Activated CD4-positive, alpha-beta T cell treated with anti-CD3 and anti-CD28 coated beads, Interleukin-10, Interleukin-2, amounts not matched to agents 100 ng/mL and 50 ng/mL, durations not matched to agents 16 hours and 8 hours (primary cell): ENCODE measurements at regions not wholly inside any gene's neighbourhood (a gene's known extent, or its start where the extent isn't known, plus 50 kb on each side); places are given as distances from the start of the nearest gene placed in this dataset.
"Not testable (repeated sequence)": the region's sequence is repeated elsewhere in the genome, so short reads cannot be mapped to it uniquely, and the experiment has no call there.

Source experiments
- DNase-seq: peaks from one replicate; pipeline ENCODE4 v3.0.0-alpha.2; 2020

DNA sequence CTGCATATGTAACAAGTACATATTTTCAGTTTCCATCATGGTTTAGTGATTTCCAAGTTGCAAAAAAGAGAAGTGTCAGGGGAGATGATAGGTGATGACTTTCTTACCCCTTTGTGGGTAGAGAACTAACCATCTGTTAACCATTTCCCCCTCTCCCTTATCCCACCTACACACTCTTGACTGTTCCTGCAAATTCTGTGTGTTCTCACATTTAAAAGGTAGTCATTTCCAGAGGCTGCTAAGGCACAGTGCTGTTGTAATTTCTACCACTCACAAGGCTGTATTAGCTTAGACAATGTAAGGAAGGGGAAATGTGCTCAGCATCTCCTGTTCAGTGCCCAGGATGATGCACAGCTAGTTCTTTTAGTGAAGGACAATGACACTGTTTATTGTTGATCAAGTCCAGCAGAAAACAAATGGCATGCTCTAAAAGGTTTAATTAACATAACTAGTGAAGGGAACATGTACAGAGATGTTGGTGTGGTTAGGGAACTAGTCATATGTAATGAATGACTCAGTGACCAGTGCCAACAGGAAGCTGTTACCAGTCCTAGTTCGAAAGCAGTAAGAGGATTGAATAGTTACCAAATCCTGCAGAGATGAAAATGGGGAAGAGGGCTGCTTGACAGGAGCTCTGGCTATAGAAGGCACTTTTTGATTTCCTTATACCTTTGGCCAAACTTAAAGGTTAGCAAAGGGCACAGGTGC is 165.1 kb downstream of the PLK2 start:
- peak; percentile 52 for DNase-seq

DNA sequence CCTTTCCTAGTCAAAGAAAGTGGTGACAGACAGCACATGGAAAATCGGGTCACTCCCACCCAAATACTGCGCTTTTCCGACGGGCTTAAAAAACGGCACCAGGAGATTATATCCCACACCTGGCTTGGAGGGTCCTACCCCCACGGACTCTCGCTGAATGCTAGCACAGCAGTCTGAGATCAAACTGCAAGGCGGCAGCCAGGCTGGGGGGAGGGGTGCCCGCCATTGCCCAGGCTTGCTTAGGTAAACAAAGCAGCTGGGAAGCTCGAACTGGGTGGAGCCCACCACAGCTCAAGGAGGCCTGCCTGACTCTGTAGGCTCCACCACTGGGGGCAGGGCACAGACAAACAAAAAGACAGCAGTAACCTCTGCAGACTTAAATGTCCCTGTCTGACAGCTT is 171.6 kb downstream of the PLK2 start:
- not testable (repeated sequence) for DNase-seq

- no peak for DNase-seq
Measured at GRCh38 chr5:58286741-58287140, 173.1 kb downstream of the PLK2 start.

GRCh38 chr5:58285900-58286299 is 174.0 kb downstream of the PLK2 start:
- no peak for DNase-seq

- no peak for DNase-seq
Measured at GRCh38 chr5:58284886-58285285, 175.0 kb downstream of the PLK2 start.

GRCh38 chr5:58281189-58281588 is 178.7 kb downstream of the PLK2 start:
- DNase-seq = no peak

GRCh38 chr5:58279259-58279658 is 180.6 kb downstream of the PLK2 start:
- peak; percentile 15 for DNase-seq

GRCh38 chr5:58276431-58276830 is 183.5 kb downstream of the PLK2 start:
- no peak for DNase-seq

DNA sequence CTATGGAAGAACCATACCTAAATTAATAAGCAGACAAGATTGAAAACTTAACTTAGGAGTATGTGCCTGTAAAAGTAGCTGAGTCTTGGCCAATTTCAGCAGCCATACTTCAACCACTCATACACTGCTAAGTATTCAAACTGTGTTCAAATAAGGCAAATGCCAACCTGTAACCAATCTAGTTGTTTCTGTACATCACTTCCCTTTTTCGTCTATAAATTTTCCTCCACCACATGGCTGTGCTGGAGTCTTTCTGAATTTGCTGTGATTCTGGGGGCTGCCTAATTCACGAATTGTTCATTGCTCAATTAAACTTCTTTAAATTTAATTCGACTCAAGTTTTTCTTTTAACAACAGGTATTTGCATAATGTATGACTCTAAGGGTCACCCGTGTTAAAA is 184.4 kb downstream of the PLK2 start:
- DNase-seq = no peak

- DNase-seq = no peak
Measured at GRCh38 chr5:58274191-58274590, 185.7 kb downstream of the PLK2 start.

DNA sequence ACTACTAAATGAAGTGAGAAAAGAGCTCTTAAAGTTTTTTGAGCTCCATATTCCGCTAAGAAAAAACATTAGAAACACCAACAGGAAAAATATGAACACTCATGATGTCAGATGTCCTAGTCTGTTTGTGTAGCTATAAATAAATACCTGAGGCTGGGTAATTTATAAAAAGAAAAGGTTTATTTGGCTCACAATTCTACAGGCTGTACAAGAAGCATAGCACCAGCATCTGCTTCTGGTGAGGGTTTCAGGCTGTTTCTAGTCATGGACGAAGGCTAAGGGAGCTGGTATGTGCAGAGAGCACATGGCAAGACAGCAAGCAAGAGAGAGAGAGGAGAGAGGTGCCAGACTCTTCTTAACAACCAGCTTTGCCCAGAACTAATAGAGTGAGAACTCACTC is 186.2 kb downstream of the PLK2 start:
- DNase-seq = no peak

DNA sequence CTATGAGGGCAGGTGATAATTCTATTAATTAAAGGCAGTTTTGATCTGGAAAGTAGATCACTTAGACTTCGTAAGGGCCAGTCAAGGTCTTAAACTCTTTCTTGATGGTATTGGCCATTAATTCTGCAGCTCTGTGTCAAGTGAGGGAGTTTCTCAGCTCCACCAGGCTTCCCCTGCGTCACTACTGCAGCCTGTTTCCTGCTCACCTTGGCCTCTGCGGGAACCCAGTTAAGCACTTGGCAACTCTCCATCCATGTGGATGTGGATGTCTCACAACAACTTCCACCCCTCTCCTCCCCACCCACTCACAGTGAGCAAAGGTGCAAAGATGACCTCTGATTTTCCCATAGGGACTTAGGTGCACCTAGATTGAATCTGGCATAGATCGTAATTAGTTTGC is 191.6 kb downstream of the PLK2 start:
- DNase-seq = no peak

GRCh38 chr5:58266402-58266801 is 193.5 kb downstream of the PLK2 start:
- DNase-seq = no peak

DNA sequence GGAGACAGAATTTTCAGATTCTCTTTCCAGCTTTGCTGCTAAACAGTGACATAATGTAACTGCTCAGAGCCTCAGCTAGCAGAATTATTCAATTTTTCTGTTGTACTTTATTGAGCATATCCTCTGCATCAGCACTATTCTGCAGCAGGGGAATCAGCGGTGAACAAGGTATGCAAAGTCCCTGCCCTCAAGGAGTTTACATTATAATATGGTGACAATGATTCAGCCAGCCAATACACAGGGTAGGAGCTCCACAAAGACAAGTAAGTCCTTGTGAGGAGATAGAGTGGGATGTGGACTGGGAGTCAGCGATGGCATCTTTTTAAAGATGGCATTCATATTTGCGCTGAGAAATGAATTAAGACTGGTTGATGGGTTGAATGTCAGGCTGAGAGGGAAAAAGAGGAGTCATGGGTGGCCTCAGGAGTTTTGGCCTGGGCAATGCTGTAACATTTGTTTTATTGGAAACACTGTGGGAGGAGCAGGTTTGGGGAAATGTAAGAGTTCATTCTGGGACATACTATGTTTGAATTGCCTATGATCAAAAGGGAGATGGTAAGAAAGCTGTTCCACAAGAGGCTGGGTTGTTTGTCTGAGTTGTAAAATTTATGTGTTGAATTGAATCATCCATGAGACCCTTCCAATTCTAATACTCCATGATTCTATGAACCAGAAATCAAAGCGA is 194.5 kb downstream of the PLK2 start:
- DNase-seq = no peak

DNA sequence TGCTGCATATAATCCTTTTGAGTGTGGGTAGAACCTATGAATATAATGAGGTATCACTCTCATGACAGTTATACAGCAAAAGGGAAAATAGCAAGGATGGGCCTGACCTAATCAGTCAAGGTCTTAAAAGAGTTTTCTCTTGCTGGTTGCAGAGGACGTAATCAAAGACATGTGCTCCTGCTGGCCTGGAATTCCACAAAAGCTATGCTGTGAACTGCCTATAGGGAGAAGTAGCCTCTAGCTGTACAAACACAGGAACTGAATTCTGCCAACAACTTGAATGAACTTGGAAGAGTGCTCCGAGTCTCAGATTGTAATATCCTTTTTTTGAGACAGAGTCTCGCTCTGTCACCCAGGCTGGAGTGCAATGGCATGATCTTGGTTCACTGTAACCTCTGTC is 195.6 kb downstream of the PLK2 start:
- DNase-seq = no peak

- no peak for DNase-seq
Measured at GRCh38 chr5:58263296-58263695, 196.6 kb downstream of the PLK2 start.

DNA sequence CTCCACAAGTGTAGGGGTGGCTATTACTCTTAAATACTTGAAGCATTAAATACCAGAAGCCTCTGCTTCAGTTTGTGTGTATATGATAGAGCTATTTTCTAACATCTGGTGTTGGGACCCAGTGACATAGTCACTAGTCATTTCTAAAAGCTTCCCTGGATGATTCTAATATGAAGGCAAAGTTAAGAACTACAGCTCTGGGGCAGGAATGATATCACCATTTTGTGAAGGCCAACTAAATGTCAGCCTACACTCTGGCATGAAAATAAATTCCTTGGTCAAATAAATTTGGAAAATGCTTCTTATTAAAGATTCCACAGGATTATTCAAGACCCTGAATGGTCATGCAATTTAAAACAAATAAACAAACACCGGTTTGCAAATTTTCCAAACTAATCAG is 197.7 kb downstream of the PLK2 start:
- DNase-seq = no peak

GRCh38 chr5:58261605-58262004 is 198.3 kb downstream of the PLK2 start:
- no peak for DNase-seq

GRCh38 chr5:58260243-58260642 is 199.6 kb downstream of the PLK2 start:
- DNase-seq = no peak

GRCh38 chr5:58259685-58260152 is 200.2 kb downstream of the PLK2 start:
- no peak for DNase-seq

DNA sequence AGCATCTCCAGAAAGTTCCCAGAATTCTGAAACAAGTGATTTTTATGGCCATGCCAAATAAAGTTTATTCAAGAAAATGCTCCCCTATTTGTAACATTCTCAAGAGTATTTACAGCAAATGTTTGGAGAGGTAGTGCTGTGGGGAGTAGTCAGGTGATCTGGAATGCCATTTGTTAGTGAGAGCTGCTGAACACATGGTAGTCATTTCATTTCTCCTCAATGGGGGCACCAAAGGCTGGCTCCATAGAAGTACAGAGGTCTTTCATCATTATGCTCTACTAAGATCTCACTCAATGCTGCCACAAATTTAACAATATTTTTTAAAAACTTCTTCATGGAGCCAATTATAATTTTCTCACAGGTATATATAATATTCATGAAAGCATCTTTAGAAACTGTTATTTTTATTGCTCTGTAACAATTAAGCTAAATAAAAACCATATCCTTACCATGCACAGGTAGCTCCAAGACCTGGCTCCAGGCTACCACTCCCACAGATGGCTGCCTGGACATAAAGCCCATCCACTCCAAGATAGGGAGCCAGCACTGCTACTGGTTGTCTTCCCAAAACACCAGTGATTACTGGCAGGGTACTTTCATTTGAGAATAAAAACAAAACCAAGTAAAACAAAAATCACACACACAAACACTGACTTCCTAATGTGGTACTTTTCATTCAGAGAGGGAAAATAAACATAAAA is 200.8 kb downstream of the PLK2 start:
- no peak for DNase-seq

DNA sequence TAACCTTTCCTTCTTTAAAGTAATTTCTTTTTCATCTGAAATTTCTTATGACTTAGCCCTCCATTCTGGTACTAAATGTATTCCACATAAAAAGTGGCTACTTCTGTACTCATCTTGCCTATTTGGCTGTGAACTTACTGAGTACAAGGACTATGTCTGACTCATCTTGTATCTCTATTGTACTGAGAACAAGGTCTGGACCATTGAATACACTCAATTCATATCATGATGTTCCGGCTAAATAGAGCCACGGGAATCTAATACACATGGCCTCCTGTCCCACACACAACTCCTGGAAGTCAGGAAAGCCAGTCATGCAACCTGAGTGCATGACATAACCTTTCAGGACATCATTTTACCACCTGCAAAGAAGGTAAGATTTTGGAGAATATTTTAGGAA is 203.9 kb downstream of the PLK2 start:
- DNase-seq = no peak

- DNase-seq = no peak
Measured at GRCh38 chr5:58255386-58255785, 204.5 kb downstream of the PLK2 start.

DNA sequence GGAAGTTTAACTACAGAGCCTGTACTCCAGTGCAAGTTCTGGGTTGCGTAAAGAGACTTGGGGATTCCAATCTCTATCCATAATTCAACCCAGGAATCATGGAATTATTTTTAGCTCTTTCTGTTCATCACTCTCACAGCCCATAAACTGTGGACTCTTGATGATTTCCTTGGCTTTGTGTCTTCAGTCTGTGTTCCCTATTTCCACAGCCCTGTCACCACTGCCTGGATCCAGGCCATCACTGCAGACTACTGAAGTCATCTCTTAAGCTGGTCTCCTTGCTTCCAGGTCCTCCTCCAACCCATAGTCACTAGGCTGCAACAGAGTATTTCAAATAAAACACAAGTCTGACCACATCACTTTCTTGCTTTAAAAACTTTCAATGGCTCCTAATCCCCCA is 211.7 kb downstream of the PLK2 start:
- no peak for DNase-seq
